Chondrocyte (in vitro differentiated cells): ENCODE measurements at regions not wholly inside any gene's neighbourhood (a gene's known extent, or its start where the extent isn't known, plus 50 kb on each side); places are given as distances from the start of the nearest gene placed in this dataset.
A peak's percentile ranks its signal among the peaks of the same experiment; 100 is the strongest.

ENCODE experiments used
- DNase-seq: peaks from one replicate; pipeline ENCODE4 v3.0.0; 2021; ENCODE audit warnings: mixed read lengths, low spot score
- H3K27ac Mint-ChIP-seq: one replicate; pipeline ENCODE4 v1.8.0; 2021; ENCODE audit warnings: mild to moderate bottlenecking, moderate library complexity, mixed read lengths; ENCODE audit not compliant: unreplicated experiment
- H3K27me3 Mint-ChIP-seq: 2 replicates; pipeline ENCODE4 v1.8.0; 2021; ENCODE audit warnings: low read depth, mixed read lengths
- H3K36me3 Mint-ChIP-seq: 2 replicates; pipeline ENCODE4 v1.8.0; 2021; ENCODE audit warnings: low read depth, mixed read lengths
- H3K4me1 Mint-ChIP-seq: 2 replicates; pipeline ENCODE4 v1.8.0; 2021; ENCODE audit warnings: low read depth, mild to moderate bottlenecking, mixed read lengths
- H3K4me3 Mint-ChIP-seq: one replicate; pipeline ENCODE4 v1.8.0; 2021; ENCODE audit warnings: mild to moderate bottlenecking, moderate library complexity, mixed read lengths; ENCODE audit not compliant: unreplicated experiment
- H3K9me3 Mint-ChIP-seq: 2 replicates; pipeline ENCODE4 v1.8.0; 2021; ENCODE audit warnings: low read depth, mixed read lengths
- TF ChIP-seq, protein P1 (sequence below): fragments of 200-600 bp; sonication (generic); IDR thresholded peaks from 2 replicates; pipeline ENCODE4 v1.5.0; 2021; ENCODE audit warnings: antibody characterized with exemption, mild to moderate bottlenecking, moderate library complexity

DNA sequence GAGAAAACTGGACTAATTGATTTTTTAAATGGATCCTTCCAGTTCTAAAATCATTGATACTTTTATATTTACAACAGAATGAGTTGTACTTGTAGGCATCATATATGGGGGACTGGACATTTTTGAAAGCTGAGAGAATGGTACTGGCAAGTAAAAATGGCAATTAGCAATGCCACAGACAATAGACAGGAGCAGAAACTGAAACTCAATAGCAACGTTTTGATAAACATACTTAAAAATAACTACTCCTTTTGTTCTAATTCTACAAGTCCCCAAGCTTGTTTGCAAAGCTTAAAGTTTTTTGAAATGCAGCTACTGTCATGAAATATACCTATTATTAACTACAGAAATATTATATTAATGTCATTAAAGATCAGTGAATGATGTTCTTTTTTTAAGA lies 52.8 kb upstream of the FBXL7 start:
- Mint-ChIP-seq H3K9me3 (no peaks in the 10 kb centered on the region), H3K27ac (no peak overlapping the region), H3K4me3 (no peak overlapping the region), H3K36me3 (peaks cover 1% of the 10 kb centered on the region), H3K4me1 (peaks cover 22% of the 10 kb centered on the region), H3K27me3 (peaks cover 20% of the 10 kb centered on the region)
- TF ChIP-seq, protein P1, sequence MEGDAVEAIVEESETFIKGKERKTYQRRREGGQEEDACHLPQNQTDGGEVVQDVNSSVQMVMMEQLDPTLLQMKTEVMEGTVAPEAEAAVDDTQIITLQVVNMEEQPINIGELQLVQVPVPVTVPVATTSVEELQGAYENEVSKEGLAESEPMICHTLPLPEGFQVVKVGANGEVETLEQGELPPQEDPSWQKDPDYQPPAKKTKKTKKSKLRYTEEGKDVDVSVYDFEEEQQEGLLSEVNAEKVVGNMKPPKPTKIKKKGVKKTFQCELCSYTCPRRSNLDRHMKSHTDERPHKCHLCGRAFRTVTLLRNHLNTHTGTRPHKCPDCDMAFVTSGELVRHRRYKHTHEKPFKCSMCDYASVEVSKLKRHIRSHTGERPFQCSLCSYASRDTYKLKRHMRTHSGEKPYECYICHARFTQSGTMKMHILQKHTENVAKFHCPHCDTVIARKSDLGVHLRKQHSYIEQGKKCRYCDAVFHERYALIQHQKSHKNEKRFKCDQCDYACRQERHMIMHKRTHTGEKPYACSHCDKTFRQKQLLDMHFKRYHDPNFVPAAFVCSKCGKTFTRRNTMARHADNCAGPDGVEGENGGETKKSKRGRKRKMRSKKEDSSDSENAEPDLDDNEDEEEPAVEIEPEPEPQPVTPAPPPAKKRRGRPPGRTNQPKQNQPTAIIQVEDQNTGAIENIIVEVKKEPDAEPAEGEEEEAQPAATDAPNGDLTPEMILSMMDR = no peak
- no peak for DNase-seq

DNA sequence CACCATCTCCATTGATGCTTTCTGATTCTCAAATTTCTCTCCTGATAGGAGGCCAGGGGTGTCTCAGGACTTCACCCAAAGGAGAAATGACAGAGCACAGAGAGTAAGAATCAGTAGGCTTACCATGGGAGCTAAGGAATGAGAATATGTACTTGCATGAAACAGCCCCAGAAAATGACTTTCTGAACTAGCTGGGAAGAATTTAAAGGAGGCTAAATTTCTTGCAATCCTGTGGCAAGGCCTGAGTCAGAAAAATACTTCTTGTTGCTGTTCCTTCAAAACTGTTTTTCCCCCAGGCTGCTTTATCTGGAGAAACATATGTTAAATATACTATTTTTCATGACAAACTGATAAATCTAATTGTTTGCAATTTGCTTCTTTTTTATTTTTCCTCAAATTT lies 53.4 kb upstream of the FBXL7 start:
- Mint-ChIP-seq H3K36me3 (peaks cover 1% of the 10 kb centered on the region), H3K4me3 (no peak overlapping the region), H3K27ac (peak overlapping the region; percentile 69), H3K4me1 (peaks cover 18% of the 10 kb centered on the region), H3K27me3 (peaks cover 23% of the 10 kb centered on the region), H3K9me3 (no peaks in the 10 kb centered on the region)
- no peak for DNase-seq
- TF ChIP-seq, protein P1 = no peak

DNA sequence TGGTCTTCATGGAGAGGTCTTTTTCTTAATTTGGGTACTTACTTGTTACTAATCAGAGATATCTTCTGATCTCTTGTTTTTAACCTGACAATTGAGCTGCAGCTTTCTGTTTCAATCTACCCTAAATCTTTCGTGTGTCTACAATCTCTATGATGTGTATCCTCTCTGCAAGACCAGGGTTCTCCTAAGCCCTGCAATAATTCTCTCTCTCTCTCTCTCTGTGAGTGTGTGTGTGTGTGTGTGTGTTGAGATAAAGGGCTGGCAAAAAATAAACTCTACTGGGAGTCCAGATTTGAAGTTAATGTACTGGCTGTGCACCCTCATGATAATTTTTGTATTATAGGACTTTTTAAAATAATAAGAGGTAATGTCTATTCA lies 57.8 kb upstream of the FBXL7 start:
- Mint-ChIP-seq H3K9me3 (peaks cover 4% of the 10 kb centered on the region), H3K4me1 (peaks cover 19% of the 10 kb centered on the region), H3K4me3 (no peak overlapping the region), H3K27ac (no peak overlapping the region), H3K27me3 (peaks cover 39% of the 10 kb centered on the region), H3K36me3 (peaks cover 3% of the 10 kb centered on the region)
- TF ChIP-seq, protein P1 = no peak
- DNase-seq = no peak

DNA sequence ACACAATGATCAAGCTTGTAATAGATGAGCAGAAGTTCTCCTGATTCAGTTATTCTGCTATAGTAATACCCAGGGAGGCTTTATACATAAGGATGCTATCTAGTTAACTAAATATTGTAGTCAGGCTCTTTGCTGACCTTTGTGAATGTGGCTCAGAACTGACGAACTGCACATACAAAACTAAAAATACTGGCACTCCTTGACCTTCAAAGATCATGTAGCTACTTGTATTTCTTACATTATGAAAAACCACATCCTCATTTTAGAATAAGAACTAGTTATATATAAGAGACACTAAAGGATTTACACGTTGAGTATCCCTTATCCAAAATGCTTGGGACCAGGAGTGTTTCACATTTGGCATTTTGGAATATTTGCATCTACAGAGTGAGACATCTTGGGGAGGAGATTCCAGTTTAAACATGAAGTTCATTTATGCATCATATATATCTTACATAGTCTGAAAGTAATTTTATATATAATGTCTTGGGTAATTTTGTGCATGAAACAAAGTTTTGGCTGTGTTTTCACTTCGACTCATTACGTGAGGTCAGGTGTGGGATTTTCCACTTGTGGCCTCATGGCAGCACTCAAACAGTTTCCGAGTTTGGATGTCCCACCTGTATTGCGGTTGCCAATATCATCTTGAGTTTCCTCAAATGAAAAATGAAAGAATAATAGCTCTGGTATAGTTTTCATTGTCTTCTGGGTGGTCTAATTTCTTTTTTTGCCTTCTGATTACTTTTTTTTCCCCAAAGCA lies 58.4 kb upstream of the FBXL7 start:
- Mint-ChIP-seq H3K9me3 (peaks cover 4% of the 10 kb centered on the region), H3K27me3 (peaks cover 42% of the 10 kb centered on the region), H3K27ac (no peak overlapping the region), H3K4me1 (peaks cover 14% of the 10 kb centered on the region), H3K4me3 (no peak overlapping the region), H3K36me3 (peaks cover 3% of the 10 kb centered on the region)
- no peak for DNase-seq
- TF ChIP-seq, protein P1 = no peak

DNA sequence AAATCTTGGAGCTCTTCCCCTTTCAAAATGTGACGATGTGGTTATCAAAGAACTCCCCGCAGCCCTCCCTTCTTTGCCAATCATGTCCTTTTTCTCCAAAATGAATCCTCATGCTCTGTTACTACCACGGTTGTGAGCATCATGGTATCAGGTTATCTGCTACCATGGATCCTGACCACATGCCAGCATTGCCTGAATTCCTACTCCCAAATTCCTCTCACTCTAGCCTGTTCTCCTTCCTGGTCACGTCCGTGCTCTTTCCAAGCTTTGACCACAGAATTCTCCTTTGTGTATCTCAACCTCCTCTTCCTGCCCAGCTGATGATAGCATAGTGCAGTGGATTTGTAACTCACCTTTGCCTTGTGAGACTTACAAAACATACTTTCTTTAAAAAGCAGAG lies 59.5 kb upstream of the FBXL7 start:
- peaks cover 4% of the 10 kb centered on the region for H3K4me1 Mint-ChIP-seq
- TF ChIP-seq, protein P1 = no peak
- H3K27me3 Mint-ChIP-seq = peaks cover 47% of the 10 kb centered on the region
- H3K27ac Mint-ChIP-seq = no peak overlapping the region
- H3K36me3 Mint-ChIP-seq = peaks cover 3% of the 10 kb centered on the region
- H3K9me3 Mint-ChIP-seq = peaks cover 4% of the 10 kb centered on the region
- DNase-seq = no peak
- no peak overlapping the region for H3K4me3 Mint-ChIP-seq
